GM19035 (cell line): ENCODE measurements at regions not wholly inside any gene's neighbourhood (a gene's known extent, or its start where the extent isn't known, plus 50 kb on each side); places are given as distances from the start of the nearest gene placed in this dataset.

Experiments
- ATAC-seq: cut with Tn5 transposase; IDR thresholded peaks from one replicate; pipeline ENCODE4 v1.9.1; 2021; ENCODE audit not compliant: unreplicated experiment

DNA sequence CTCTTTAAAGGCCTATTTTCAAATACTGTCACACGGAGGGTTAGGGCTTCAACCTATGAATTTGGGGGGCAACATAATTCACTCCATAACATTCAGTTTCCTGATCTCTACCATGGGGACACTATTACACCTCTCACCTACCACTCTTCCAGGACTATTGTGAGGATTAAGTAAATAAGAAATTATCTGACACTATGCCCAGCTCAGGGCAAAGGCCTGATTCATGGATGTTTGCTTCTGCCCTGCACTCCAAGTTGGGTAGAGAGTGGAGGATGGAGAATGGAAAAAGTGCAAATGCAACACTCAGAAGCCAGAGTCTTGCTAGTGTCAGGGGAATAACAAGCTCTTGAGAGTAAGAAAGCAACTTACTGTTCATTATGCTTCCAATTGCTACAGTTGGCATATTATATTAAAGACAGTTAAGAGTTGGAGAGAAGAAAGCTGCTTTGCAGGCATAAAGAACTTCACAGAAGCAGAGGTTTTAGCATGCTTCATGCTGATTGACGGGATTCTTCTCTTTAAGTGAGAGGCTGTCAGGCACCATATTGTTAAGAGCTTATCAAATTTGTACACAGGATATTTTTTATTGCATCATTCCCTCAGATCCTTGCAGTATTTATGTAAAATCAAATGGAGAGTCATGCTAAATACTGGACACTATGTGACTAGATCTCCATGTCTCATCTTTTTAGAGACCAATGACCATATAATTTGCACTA is 375.3 kb downstream of the VPS13C start:
- ATAC-seq: no peak

DNA sequence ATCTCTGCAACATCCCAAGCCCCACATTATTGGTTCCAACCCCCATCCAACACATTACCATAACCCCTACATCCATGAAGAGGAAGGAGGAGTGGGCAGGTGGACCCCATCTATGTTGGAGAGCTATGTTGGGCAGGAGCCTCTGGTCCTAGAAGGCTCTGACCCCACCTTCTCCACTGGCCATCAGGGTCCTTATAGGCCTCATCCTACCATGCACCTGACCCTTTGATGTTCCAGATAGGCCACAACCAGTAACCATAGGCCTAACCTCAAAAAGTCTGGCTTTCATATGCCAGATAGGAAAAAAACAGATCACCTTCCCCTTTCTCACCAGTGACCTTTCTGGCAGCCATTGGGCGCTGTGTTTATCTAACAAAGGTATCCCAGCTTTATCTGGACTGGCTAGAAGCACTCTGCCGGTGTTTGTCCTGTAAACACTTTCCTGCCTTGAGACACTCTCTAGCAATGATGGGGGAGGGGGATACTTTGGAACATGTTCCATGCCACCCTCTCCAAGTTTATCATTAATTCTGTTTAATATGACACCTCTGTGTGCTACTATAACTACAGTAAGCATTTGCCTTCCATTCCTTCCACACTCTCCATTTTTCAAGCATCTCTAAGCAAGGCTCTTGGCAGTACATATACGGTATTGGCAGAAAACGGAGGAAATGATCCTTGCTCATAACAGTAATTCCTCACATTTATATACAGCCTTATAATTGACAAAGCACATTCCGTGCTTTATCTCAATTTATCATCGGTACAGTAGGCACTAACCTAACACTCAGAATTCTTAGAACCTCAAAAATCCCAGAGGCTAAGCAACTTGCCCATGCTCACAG is 377.1 kb downstream of the VPS13C start:
- no peak for ATAC-seq

DNA sequence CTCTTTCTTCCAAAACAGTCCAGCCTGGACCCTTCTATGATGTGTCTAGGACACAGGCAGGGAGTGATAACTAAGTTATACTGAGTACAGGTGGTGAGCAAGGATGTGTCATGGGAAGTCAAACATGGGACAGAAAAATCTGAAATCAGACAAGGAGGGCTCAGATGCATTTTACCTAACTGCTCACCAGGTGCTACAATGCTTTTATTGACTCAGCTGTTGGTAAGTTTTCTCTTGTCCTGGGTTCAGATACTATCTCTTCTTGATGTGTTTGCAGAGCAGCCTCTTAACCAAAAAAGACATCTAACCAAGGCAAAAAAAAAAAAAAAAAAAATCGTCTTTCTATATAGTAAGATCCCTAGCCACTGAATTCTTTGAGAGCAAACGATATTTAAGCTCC is 378.6 kb downstream of the VPS13C start:
- ATAC-seq: no peak

DNA sequence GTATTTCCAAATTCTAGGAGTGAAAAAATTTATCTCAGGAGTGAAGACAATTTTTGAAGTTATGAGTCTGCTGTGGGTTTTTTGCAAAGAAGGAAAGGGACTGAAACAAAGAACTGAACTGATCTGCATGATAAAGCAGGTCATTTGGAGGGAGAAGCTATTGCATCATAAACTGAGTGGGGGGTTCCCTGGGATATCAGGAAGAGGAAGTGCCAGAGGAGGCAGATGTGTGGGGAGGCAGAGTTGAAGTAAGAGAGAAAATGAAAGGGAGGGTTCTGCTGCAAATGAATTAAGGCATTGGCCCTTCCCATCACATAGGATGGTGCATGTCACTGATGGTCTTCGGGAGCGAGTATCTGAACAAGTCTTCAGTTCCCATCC is 379.2 kb downstream of the VPS13C start:
- no peak for ATAC-seq

DNA sequence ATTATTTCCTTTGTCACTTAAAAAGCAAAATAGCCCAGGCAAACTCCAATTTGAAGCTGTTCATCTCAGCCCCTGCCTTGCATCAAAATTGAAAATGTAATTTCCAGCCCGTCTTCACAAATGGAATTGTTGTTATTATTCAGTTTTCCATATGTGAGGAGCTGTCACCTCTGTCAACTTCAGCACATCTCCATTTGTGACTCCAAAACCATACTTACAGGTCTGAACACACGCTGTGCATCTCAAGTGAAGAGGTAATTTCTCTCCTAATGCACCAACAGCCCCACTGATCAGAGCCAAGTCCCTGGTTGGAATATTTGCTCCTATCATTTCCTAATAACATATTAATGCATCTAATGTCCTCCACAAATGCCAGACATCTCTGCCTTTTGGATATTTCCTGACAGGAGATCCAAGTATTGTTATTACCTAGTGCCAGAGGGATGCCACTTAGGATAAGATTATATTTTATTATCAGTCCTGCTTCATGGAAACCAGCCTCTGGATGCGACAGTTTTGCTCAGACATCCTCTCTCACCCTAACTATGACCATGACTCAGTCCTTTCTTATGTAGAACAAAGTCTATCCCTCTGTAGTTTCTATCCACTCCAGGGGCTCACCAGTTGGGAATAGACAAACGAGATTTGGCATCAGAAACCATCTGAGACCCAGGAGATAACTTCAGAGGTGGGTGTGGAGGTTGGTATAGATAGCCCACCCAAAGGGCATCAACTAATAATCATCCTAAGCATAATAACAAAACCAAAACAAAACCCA is 379.8 kb downstream of the VPS13C start:
- ATAC-seq: no peak

DNA sequence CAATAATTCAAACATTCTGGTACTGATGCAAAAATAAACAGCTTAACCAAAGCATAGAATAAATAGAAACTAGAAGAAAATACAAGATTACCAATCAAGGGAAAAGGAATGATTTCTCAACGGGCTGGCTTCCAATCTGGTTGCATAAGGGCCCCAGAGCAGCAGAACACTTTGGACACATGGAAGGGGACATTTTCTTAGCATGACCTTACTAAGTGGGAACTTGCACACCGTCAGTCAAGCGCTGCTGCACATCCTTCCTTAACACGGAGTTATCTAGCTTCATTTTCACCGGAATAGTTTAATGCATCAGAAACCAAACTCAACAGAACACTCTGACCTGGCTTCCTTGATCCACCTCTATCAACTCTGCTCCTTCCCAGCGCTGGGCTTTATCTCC is 388.5 kb downstream of the VPS13C start:
- no peak for ATAC-seq

DNA sequence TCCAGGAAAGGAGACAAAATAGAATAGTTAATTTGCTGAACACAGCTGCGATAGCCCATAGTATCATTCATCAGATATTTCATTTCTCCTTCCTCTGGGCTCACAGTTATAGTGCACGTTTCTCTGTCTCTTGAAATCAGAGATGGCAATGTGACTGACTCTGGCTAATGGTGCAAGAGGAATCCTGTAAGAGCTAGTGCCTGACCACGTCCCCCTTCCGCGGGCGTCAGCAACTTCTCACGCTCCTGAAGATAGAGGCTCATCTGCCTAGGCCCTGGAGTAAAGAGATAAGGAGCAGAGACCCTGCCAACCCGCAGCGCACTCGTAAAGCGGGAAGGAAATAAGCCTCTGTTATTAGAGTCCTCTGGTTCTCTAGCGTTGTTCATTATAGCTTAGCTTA is 391.8 kb downstream of the VPS13C start:
- ATAC-seq: no peak

DNA sequence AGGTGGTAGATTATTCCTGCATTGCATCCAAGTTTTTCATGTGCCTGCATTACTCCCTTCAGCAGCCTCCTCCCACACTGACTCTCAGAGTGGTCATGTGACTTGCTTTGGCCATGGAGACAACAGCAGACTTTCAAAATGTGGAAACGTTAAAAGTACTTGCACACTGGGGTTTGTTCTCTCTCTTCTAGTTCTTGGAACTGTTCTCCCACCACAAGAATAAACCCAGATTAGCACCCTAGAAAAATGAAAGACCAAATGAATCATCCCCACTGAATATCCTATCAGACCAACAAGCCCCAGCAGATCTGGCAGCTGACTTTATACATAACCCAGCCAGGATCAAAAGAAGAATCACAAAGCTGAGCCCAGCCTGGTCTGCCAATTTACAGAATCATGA is 398.5 kb downstream of the VPS13C start:
- no peak for ATAC-seq

DNA sequence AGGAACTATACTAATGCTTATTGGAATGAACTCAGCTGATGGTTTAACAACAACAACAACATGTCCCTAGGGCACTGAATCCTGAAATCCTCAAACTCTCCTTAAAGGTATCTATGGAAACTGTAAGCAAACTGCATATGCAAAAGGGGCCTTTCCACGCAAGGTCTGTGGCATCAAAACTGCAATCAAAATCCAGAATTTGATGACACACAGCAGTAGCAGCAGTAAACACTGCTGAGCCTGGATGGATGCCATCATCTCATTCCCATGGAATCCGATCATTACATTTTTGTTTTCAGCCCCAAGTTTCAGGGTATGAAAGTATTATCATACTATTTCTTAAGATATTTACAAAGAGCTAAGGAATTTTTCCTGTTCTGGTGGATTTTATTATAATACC is 399.7 kb downstream of the VPS13C start:
- no peak for ATAC-seq

DNA sequence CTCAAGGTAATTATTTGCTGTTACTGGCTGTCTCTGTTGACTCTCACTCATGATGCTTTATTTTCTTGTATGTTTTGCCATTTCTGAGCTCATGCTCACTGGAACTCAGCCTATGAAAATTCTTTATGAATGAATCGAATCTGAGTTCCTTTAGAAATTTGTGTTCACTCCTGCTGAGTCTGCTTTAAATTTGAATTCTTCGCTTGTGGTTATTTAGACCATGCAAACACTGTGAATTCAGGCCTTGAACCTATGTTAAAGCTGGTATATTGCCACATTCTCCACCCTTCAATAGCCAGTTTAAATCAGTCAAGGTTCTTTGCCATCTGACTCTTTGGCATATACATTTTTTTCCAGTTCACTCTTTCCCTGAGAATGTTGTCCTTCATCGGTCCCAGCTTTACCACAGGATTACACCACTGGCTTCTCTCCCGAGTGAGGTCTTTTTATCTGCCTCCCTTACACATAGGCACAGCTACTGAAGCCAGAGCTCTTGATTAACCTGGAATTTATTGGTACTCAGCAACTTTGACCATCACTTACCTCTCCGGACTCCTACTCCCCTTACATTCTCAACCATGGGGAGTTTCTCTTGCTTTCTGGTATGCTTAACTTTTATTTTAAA is 400.6 kb downstream of the VPS13C start:
- ATAC-seq: no peak

DNA sequence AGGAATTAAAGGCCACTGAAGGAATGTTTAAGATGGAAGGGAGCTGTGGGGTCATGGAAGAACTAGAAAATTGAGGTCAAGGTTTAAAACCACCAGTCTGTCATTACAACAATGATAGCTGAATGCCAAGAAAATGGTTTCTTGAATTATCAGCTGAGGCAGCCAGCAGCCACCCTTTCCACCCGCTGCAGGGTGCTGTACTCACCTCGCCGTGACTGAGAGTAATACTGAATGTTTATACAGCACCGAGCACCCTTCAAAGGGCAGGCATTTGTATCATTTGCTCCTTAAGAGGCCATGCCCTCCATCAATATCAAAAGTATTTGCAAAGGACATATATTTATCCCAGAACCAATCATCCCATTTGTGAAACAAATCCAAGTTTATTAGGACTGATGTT is 402.8 kb downstream of the VPS13C start:
- no peak for ATAC-seq

DNA sequence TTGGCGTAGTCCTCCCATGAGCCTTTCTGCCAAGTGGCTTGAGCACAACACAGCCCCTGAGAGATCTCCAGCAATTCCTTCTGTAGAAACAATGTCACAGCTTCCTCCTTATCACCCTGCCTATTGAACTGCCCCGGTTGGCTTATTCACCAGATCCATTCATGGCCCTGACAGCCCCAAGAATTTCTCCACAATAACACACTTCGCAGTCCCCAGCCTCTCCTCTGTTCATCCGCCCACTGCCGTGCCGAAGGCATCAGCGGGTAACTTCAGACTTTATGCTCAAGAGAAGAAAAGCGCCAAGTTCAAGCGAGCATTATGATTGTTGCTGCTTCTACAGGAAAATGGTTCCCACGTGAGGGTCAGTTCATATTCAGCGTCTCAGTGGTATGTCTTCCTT is 403.9 kb downstream of the VPS13C start:
- no peak for ATAC-seq

DNA sequence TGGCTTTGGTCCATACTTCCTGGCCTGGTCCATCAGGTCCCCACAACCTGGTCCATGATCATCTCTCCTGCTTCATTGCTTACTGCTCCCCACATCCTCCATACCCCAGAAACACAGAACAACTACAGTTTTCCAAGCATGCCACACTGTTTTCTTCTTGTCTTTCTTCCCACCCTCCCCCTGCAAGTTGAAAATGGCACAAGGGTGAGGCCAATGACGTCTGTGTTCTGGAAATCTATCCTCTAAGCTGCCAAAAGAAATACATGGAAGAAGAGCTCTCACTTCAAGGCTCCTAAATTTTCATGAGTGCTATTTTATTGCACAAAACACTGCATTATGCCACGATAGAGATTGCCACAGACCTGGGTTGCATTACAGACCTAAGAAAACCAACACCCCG is 404.4 kb downstream of the VPS13C start:
- no peak for ATAC-seq

DNA sequence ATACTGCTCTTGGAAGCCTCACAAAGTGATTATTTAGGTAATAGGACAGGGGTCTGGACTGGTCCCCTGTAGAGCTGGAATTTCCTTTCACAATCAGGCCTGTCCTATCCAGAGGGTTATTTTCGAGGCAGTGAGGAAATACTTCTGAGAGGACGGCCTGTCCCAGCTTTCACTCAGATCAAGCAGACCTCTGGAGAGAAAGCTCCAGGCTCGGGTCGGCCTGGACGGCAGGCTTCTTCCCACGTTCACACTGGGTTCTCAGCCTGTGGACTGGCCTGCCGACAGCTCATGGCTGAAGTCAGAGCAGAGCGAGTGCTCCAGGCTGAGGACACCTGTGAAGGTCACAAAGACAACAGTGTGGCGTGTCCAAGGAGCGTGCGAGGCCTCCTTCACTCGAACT is 405.3 kb downstream of the VPS13C start:
- no peak for ATAC-seq

DNA sequence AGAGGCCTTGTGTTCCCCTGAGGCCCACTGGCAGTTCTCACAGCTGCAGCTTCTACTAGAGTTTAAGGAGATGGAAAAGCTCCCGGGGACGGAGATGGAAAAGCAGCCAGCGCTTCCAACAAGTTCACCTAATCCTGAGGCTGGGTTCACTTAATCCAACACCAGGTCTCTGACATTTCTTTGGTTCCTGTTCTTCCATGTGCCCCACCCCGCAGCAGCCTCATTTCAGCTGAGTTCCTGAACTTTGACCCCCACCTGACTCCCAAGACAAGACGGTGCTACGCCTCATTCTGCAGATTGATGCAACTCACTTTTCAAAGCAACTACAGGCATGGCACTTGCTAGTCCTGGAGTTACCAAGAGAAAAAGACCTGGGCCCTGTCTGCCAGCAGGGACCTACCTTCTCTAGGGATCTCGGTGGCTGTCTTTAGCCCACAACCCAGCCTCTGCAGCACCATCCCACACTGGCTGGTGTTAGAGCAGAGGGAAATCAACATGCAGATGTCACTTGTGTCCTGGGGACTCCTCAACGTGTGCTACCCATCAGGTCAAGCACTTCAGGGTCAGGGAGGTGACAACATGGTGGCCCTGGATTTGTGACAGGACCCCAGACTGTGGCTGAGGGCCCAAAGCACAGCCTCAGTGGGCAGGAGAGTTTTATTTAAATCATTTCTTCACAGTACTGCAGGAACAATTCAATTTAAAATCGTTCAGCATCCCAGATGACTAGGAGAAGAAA is 406.1 kb downstream of the VPS13C start:
- ATAC-seq: no peak

DNA sequence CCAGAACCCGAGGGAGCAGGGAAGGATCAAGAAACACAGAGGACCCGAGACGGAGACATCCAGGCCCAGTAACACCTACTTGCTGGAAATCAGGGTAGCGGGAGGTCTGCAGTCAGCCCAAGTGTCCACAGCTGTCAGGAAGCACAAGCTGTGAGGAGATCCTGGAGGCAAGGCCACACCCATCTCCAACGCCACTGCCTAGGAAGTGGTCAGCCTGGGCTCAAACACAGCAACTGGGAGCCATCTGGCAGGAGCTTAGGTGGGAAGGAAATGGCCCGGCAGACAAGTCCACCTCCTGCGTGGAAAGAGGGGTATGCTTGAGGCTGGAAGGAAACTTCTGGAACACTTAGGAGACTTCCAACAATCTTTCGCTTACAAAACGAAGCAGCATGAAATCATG is 407.1 kb downstream of the VPS13C start:
- ATAC-seq: no peak

DNA sequence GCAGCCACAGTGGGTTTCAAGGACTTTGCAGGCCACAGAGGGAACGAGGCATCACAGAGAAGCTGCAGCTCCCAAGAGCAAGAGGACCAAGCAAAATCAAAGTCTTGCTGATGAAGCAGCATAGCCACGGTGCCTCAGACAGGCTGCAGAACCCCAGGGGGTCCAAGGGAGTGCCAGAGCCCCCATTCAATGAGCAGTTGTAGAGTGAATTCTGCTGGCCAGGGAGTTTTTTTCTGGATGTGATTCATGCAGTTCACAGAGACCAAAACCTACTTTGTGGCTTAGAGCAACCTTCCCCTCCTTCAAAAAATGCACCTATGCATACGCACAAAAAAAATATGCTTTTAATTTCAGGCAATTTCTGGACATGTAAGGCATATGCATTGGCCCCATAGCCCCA is 409.0 kb downstream of the VPS13C start:
- no peak for ATAC-seq

DNA sequence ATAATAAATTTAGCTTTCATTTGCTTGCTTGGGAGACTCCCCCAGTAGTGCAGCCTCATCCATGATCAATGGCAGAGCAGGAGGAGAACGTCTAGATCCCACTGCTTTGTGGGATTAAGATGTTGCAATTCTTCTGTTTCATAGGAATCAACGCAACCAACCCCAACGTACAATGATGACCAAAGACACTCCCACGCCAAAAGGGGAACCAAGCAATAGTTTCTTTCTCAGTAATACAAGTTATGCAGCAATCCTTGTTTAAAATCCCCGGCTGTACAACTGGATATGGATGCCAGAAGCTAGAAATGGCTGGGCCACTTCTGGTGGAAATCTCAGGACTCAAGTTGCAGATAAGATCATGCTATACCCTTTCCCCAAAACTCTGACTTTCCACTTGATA is 411.2 kb downstream of the VPS13C start:
- no peak for ATAC-seq

DNA sequence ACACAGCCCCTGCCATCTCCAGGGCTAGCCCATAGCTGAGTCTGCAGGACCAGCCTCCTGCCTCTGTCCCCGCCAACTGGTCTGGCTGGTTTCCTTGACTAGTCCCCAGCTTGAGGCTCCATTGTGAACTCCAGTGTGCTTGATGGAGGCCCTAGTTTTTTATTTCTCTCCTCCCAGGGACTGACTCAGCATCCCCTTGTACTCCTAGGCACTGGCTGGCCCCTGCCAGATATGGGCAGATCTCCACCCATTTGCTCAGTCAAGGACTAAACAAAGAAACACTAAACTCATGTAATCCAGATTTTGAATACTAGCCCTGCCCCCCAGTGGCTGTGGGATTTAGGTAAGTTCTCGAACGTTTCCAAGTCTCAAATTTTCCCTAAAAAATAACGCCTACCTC is 415.4 kb upstream of the RORA start:
- ATAC-seq: no peak

DNA sequence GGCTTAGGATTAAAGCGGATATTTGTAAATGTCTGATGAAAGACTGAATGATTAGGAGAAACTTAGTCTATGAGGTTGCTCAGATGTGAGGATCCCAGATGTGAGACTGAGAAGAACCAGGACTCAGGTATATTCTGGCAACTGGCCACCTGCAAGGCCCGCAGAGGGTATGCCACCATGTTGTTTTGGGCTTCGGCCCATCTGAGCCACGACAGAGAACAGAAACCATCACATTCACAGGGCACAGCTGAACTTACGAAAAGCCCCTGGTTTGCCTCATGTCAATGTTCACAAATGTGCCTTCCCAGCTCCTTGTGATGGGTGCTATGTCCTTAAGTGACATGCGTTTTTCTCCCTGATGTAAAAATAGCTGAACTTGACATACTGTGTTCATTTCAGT is 412.5 kb upstream of the RORA start:
- ATAC-seq: no peak

DNA sequence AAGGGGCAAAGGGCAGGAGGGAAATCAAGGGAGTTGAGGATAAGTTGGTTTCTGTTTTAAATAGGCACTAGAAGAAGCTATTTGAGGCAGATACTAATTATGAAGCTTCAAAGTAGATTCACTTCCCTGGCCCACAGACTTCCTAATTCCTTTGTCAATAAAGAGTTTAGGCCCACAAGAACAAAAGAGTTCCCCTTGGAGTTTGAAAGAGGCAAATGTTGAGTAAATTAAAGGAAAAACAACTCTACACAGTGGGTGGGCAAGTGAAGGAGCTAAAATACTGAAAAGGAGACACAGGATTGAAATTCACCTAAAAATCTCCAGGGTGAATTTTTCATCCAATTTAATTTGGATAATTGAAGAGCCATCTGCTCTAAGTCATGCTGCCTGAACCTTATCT is 411.7 kb upstream of the RORA start:
- ATAC-seq: no peak
